ENCODE measurements at regions not wholly inside any gene's neighbourhood (a gene's known extent, or its start where the extent isn't known, plus 50 kb on each side); places are given as distances from the start of the nearest gene placed in this dataset.

DNA sequence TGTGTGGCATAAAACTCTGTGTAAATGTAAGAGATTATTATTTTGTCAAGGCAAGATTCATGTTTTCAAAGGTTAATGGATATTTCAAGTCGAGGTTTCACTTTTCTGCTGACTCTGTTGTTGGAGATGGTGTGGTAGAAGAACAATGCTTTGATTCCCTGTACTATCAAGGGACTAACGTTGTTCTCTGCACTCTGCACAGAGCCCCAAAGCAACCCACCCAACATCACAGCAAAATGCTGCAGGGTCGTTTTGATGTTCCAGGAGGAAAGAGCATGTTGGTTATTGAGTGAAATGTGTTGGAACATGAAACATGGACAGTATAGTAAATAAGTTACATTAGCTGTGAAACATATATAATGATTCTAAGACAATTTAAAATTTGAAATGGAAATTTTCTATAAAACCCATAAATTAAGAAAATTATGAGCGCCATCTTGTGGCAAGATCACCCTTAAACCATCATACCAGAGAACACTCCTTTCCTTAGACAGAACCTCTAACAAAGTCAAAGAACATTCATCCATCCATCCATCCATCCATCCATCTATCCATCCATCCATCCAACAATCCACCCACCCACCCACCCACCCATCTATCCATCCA lies 164.4 kb upstream of the ZBED5 start:
- H3K9ac ChIP-seq = no peak overlapping the region
- TF ChIP-seq Cebpa-rat (IDR thresholded peaks at IDR 0.05) = no peak
- H3K36me3 ChIP-seq = no peaks in the 10 kb centered on the region
- no peak overlapping the region for H3K4me3 ChIP-seq
- H3K4me1 ChIP-seq = peaks cover 0 to 15% (median 0%) of the 10 kb centered on the region in 10 experiments; a peak in 3 of 20 replicates
- no peaks in the 10 kb centered on the region; a peak in 1 of 22 replicates for H4K20me1 ChIP-seq
- no peak overlapping the region for H3K27ac ChIP-seq
- no peaks in the 10 kb centered on the region for H3K27me3 ChIP-seq
- H3K4me2 ChIP-seq = no peak overlapping the region
- no peaks in the 10 kb centered on the region for H3K9me3 ChIP-seq (replicated peaks in 1 of 11)

GRCh38 chr11:11021563-11021962 lies 163.7 kb upstream of the ZBED5 start:
- no peaks in the 10 kb centered on the region for H3K9me3 ChIP-seq (replicated peaks in 1 of 11)
- no peaks in the 10 kb centered on the region for H3K36me3 ChIP-seq
- no peak for TF ChIP-seq Cebpa-rat (IDR thresholded peaks at IDR 0.05)
- H3K4me1 ChIP-seq = peaks cover 0 to 15% (median 0%) of the 10 kb centered on the region in 10 experiments; a peak in 3 of 20 replicates
- no peak overlapping the region for H3K9ac ChIP-seq
- H3K27me3 ChIP-seq = no peaks in the 10 kb centered on the region
- H3K4me2 ChIP-seq = no peak overlapping the region
- H4K20me1 ChIP-seq = no peaks in the 10 kb centered on the region; a peak in 1 of 22 replicates
- no peak overlapping the region for H3K27ac ChIP-seq
- no peak overlapping the region for H3K4me3 ChIP-seq

DNA sequence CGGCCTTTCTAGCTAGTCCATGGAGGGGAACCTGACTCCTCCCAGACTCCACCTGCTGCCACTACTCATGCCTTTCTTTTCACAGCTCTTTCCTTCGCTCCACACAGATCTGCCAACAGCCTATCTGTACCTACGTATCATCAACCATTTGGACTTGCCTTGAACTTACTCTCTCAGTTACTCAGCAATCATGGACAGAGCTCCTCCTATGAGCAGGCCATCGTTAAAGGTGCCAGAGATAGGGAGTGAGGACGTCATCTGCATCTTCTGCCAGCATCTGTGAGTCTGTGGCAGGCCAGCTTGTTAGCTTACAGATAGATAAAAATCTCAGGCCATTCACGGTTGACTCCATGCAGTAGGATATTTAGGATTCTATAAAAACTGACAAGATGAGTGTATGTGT lies 162.9 kb upstream of the ZBED5 start:
- no peaks in the 10 kb centered on the region for H3K9me3 ChIP-seq (replicated peaks in 1 of 11)
- H3K4me3 ChIP-seq = no peak overlapping the region
- no peak overlapping the region; a peak in 1 of 22 replicates for H3K4me2 ChIP-seq
- H3K36me3 ChIP-seq = no peaks in the 10 kb centered on the region
- no peak overlapping the region for H3K9ac ChIP-seq
- no peaks in the 10 kb centered on the region; a peak in 1 of 22 replicates for H4K20me1 ChIP-seq
- TF ChIP-seq Cebpa-rat (IDR thresholded peaks at IDR 0.05) = no peak
- no peaks in the 10 kb centered on the region for H3K27me3 ChIP-seq
- H3K27ac ChIP-seq = no peak overlapping the region
- H3K4me1 ChIP-seq = peaks cover 0 to 15% (median 0%) of the 10 kb centered on the region in 10 experiments; a peak in 3 of 20 replicates

GRCh38 chr11:11020219-11020726 lies 162.4 kb upstream of the ZBED5 start:
- no peak overlapping the region; a peak in 1 of 22 replicates for H3K4me2 ChIP-seq
- no peak overlapping the region for H3K27ac ChIP-seq
- no peak overlapping the region for H3K4me3 ChIP-seq
- H4K20me1 ChIP-seq = no peaks in the 10 kb centered on the region; a peak in 1 of 22 replicates
- no peak for TF ChIP-seq Cebpa-rat (IDR thresholded peaks at IDR 0.05)
- H3K4me1 ChIP-seq = peaks cover 0 to 13% (median 0%) of the 10 kb centered on the region in 10 experiments; a peak in 3 of 20 replicates
- no peaks in the 10 kb centered on the region for H3K27me3 ChIP-seq
- no peaks in the 10 kb centered on the region for H3K9me3 ChIP-seq (replicated peaks in 1 of 11)
- H3K9ac ChIP-seq = no peak overlapping the region
- H3K36me3 ChIP-seq = no peaks in the 10 kb centered on the region

GRCh38 chr11:11016943-11017342 lies 159.1 kb upstream of the ZBED5 start:
- H4K20me1 ChIP-seq = no peaks in the 10 kb centered on the region; a peak in 1 of 22 replicates
- H3K4me3 ChIP-seq = no peak overlapping the region
- no peaks in the 10 kb centered on the region for H3K36me3 ChIP-seq
- H3K9me3 ChIP-seq (replicated peaks in 1 of 11) = no peaks in the 10 kb centered on the region
- H3K4me1 ChIP-seq = peaks cover 0 to 12% (median 0%) of the 10 kb centered on the region in 10 experiments; a peak in 3 of 20 replicates
- no peaks in the 10 kb centered on the region for H3K27me3 ChIP-seq
- H3K4me2 ChIP-seq = no peak overlapping the region
- H3K27ac ChIP-seq = no peak overlapping the region
- TF ChIP-seq Cebpa-rat (IDR thresholded peaks at IDR 0.05) = no peak
- H3K9ac ChIP-seq = no peak overlapping the region

GRCh38 chr11:11016068-11016467 lies 158.2 kb upstream of the ZBED5 start:
- Histone ChIP-seq H3K4me2 (no peak overlapping the region), H3K4me3 (no peak overlapping the region), H3K9me3 (replicated peaks in 1 of 11) (no peaks in the 10 kb centered on the region), H4K20me1 (no peaks in the 10 kb centered on the region; a peak in 1 of 22 replicates), H3K27me3 (no peaks in the 10 kb centered on the region), H3K9ac (no peak overlapping the region), H3K27ac (no peak overlapping the region), H3K36me3 (no peaks in the 10 kb centered on the region), H3K4me1 (peaks cover 0 to 7% (median 0%) of the 10 kb centered on the region in 10 experiments; a peak in 1 of 20 replicates)
- TF ChIP-seq Cebpa-rat (IDR thresholded peaks at IDR 0.05) = no peak

- H3K4me2 ChIP-seq = no peak overlapping the region
- TF ChIP-seq Cebpa-rat (IDR thresholded peaks at IDR 0.05) = no peak
- no peaks in the 10 kb centered on the region for H3K36me3 ChIP-seq
- H3K9me3 ChIP-seq (replicated peaks in 1 of 11) = no peaks in the 10 kb centered on the region
- H4K20me1 ChIP-seq = no peaks in the 10 kb centered on the region
- H3K27me3 ChIP-seq = no peaks in the 10 kb centered on the region
- H3K9ac ChIP-seq = no peak overlapping the region
- H3K4me3 ChIP-seq = no peak overlapping the region
- H3K4me1 ChIP-seq = peaks cover 0 to 16% (median 0%) of the 10 kb centered on the region in 10 experiments; a peak in 1 of 20 replicates
- no peak overlapping the region for H3K27ac ChIP-seq
Measured at GRCh38 chr11:11011617-11012016, 153.8 kb upstream of the ZBED5 start.

- no peaks in the 10 kb centered on the region for H3K27me3 ChIP-seq
- no peak overlapping the region for H3K27ac ChIP-seq
- no peak for TF ChIP-seq Cebpa-rat (IDR thresholded peaks at IDR 0.05)
- H4K20me1 ChIP-seq = no peaks in the 10 kb centered on the region
- no peak overlapping the region for H3K4me3 ChIP-seq
- peak overlapping the region in 2 of 11 experiments; percentile 9 to 50; a peak in 2 of 22 replicates for H3K4me2 ChIP-seq
- H3K9ac ChIP-seq = no peak overlapping the region
- H3K36me3 ChIP-seq = no peaks in the 10 kb centered on the region
- H3K4me1 ChIP-seq = peaks cover 0 to 16% (median 0%) of the 10 kb centered on the region in 10 experiments; a peak in 1 of 20 replicates
- H3K9me3 ChIP-seq (replicated peaks in 1 of 11) = peaks cover 0 to 8% (median 3%) of the 10 kb centered on the region in 11 experiments; a peak in 12 of 22 replicates
Measured at GRCh38 chr11:11010624-11011127, 152.8 kb upstream of the ZBED5 start.

DNA sequence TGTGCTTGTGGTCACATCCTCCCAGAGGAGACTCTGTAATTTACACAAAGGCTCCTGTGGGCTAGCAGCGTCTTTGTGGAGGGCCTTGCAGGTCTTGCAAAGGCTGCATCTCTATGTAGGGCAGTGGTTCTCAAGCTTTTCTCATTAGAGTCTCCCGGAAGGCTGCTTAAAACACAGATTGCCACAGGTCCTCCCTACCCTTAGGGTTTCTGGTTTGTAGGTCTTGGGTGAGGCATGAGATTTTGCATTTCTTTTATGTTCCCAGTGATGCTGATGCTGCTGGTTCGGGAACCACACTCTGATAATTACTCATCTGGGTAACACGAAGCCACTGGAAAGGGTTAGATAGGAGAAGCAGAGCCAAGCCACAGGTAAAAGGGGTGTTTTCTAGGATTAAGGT lies 151.3 kb upstream of the ZBED5 start:
- no peaks in the 10 kb centered on the region for H4K20me1 ChIP-seq
- H3K4me1 ChIP-seq = peaks cover 0 to 16% (median 0%) of the 10 kb centered on the region in 10 experiments; a peak in 1 of 20 replicates
- H3K36me3 ChIP-seq = no peaks in the 10 kb centered on the region
- no peak overlapping the region for H3K27ac ChIP-seq
- TF ChIP-seq Cebpa-rat (IDR thresholded peaks at IDR 0.05) = no peak
- no peaks in the 10 kb centered on the region for H3K27me3 ChIP-seq
- H3K4me3 ChIP-seq = no peak overlapping the region
- H3K9ac ChIP-seq = no peak overlapping the region
- H3K4me2 ChIP-seq = no peak overlapping the region
- peaks cover 4 to 19% (median 10%) of the 10 kb centered on the region in 11 experiments; a peak in 15 of 22 replicates for H3K9me3 ChIP-seq (replicated peaks in 1 of 11)
